Activated CD4-positive, CD25-positive, alpha-beta regulatory T cell (primary cell): ENCODE measurements at regions not wholly inside any gene's neighbourhood (a gene's known extent, or its start where the extent isn't known, plus 50 kb on each side); places are given as distances from the start of the nearest gene placed in this dataset.
"Not testable (repeated sequence)": the region's sequence is repeated elsewhere in the genome, so short reads cannot be mapped to it uniquely, and the experiment has no call there.

Experiments
- DNase-seq, 4 experiments: peaks; one replicate each; lab custom pipeline; 2025; lab: John Stamatoyannopoulos, UW

DNA sequence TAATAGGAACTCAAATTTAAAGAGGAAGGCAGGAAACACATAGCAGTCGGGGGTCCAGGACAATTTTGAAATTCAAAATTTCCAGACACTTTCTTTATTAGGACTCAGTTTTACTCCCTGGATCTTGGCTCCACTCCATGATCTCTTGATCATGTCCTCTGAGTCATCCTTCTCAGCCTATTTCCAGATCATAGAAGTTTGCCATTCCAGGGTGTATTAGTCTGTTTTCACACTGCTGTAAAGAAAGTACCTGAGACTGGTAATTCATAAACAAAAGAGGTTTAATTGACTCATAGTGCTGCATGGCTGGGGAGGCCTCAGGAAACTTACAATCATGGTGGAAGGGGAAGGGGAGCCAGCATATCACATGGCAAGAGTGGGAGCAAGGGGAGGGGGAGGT is 564.7 kb upstream of the ACTRT1 start:
- no peak for DNase-seq

DNA sequence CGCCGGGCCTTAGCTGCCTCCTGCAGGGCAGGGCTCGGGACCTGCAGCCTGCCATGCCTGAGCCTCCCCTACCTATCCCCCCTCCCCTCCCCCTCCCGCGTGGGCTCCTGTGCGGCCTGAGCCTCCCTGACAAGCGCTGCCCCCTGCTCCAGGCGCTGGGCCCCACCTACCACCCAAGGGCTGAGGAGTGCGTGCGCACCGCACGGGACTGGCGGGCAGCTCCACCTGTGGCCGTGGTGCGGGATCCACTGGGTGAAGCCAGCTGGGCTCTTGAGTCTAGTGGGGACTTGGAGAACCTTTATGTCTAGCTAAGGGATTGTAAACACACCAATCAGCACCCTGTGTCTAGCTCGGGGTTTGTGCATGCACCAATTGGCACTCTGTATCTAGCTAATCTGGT is 554.6 kb upstream of the ACTRT1 start:
- DNase-seq, result not testable (repeated sequence)

DNA sequence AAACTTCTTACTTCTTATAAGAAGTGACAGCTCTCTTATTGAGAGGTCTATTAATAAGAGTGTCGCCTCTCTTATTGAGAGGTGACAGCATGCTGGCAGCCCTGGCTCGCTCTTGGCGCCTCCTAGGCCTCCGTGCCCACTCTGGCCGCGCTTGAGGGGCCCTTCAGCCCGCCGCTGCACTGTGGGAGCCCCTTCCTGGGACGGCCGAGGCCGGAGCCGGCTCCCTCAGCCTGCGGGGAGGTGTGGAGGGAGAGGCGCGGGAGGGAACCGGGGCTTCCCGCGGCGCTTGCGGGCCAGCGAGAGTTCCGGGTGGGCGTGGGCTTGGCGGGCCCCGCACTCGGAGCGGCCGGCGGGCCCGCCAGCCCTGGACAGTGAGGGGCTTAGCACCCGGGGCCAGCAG is 554.2 kb upstream of the ACTRT1 start:
- not testable (repeated sequence) for DNase-seq

GRCh38 chrX:128601706-128602105 is 549.5 kb upstream of the ACTRT1 start:
- no peak for DNase-seq

DNA sequence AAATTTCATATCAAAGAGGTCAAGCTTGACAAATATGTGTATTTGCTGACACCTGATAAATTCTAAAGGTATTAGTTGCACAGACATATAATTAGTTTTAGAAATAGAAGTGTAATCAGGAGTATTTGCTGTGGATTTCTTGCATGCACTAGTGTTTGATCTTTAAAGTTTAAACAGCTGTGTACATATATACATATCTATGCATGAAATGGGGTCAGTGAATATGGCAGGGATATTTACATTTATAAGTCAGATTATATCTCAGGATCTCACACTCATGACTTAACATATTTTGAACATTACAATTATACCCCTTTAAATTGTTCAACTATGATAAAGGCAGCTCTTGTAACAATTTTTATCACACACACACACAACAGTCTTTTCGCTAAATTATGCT is 547.4 kb upstream of the ACTRT1 start:
- no peak for DNase-seq

- no peak for DNase-seq
Measured at GRCh38 chrX:128582036-128582435, 529.8 kb upstream of the ACTRT1 start.

- DNase-seq, result no peak
Measured at GRCh38 chrX:128581615-128582014, 529.4 kb upstream of the ACTRT1 start.

DNA sequence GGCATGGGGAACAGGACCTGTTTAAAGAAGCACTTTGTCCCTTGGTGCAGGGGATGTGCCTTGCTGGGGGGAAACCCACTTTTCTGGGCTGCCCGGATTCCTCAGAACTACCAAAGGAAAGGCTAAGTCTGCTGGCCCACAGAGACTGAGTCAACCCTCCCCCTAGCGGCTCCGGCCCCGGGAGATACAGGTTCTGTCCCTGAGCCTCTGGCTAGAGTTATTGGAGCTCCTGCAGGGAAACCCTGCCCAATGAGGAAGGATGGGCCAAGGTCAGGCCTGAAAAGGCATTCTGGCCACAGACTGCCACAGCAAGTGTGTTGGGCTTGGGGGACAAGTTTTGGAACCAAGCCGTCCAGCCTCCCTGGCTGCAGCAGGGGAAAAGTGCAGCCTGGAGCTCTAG is 490.9 kb upstream of the ACTRT1 start:
- no peak for DNase-seq

DNA sequence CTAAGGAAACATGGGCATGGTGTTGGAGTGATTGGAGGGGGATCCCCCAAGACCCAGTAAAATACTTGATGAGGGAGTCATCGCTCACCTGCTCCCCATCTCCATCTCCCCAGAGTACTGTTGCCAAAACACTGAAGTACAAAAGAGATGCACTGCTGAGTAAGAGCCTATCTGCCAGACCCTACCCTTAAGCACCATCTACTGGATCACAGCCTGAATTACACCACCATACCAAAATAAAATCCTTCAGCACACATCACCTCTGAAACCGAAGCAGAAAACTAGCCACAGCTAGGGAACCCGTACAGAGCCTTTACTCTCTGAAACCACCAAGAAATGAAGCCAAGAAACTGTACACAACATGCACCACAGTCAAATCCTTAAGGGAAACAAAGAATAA is 466.3 kb upstream of the ACTRT1 start:
- no peak for DNase-seq

DNA sequence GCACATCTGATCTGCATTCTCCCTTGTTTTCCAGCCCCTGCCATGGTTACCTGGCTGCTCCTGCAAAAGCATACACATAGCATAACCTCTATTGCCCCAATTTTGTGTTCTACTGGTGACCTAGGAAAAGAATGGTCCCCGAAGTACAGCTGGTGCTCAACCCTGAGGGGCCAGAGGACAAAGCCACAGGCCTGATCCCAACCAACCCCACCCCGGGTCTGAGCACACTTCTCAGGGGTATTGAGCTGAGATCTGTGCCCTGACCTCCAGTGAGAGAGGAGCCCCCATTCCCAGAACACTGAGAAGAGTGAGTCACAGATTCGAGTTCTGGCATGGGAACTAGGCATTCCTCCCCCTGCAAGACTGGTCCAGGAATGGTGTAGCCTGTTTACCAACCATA is 465.5 kb upstream of the ACTRT1 start:
- DNase-seq, result no peak

- DNase-seq, result no peak
Measured at GRCh38 chrX:128504496-128504895, 452.3 kb upstream of the ACTRT1 start.

DNA sequence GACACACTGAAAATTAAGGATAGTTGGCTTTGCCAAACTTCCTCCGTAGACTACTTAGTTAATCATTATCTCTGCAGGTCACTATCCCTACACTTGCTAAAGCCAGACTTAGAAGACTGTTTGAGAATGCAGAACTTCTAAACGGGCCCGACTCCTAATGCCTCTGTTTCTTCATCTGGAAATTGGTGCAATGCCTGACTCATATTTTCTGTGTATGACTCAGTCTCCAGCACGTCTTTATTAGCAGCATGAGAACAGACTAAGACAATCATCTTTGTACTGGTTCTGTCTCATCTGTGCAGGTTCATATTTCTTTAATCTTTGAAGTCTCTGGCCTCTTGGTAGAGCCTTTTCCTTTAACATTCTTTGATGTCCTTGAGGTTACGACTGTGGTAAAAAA is 411.9 kb upstream of the ACTRT1 start:
- no peak for DNase-seq

DNA sequence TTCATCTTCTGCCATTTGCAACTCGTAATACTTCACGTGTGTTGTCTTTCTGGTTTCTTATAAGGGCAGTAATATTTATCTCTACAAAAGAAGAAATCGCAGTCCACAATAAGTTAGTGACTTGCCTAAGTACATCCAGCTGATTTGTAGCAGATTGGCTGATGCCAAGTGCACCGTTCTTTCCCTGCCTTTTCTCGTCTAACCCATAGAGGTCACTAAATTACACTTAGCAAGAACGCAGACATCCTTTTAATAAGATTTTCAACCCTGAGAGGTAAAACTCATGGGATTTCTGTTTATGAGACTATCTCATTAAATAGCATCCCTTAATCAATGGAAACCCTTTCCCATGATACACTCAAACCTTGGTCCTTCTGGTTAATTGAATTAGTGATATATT is 408.6 kb upstream of the ACTRT1 start:
- DNase-seq, result no peak

DNA sequence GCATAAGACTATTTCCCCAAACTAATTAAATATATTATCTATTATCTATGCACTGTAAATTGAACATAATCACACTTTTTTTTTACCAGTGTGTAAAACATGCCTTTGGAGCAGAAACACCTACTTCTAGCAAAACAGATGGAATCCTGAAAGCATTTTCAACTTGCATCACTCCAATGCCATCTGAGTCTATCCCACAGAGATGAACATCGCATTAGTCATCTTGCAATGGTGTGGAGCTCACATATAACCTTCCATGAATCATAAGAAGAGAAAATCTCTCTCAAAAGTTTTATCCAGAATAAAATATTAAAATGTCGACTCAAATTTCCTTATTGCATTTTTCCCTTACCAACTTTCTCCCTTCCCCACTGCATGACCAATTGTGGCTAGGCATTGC is 406.7 kb upstream of the ACTRT1 start:
- no peak for DNase-seq

DNA sequence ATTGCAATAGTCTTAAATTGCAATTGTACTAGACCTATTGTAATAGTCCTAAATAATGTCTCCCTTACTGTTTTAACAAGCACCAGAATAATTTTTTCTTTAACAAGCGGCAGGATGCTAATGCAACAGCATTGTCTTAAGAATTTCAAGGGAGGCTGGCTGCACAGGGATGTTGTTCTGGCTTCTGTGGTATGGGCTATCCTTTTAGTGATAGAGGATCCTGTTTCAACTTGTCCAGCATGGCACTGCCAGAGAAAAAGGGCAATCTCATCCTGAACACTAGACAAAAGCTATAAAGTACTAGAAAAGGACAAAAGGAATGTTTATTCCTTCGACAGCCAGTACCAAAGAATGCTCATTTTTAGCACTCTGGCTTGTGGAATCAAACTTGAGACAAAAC is 405.5 kb upstream of the ACTRT1 start:
- no peak for DNase-seq

DNA sequence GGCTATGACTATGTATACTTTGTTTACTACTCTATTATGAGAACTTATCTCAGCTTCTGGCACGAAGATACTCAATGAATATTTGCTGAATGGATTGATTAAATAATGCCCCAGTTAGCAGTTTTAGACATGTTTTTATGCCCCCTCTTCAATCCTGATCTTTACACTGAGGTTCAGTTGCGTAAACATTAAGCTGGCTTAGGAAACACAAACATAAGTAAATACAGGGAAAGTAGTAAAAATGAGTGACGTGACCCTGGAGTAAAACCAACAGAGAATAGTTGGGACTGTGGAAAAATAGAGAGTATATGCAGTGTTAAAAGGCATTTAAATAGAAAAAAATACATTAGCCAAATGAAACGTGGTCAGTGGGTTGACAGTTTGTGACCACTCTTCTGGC is 387.0 kb upstream of the ACTRT1 start:
- no peak for DNase-seq

GRCh38 chrX:128438082-128438481 is 385.9 kb upstream of the ACTRT1 start:
- no peak for DNase-seq

- no peak for DNase-seq
Measured at GRCh38 chrX:128436397-128437103, 384.3 kb upstream of the ACTRT1 start.

GRCh38 chrX:128425546-128425945 is 373.3 kb upstream of the ACTRT1 start:
- no peak for DNase-seq

- DNase-seq, result no peak
Measured at GRCh38 chrX:128408842-128409241, 356.6 kb upstream of the ACTRT1 start.

DNA sequence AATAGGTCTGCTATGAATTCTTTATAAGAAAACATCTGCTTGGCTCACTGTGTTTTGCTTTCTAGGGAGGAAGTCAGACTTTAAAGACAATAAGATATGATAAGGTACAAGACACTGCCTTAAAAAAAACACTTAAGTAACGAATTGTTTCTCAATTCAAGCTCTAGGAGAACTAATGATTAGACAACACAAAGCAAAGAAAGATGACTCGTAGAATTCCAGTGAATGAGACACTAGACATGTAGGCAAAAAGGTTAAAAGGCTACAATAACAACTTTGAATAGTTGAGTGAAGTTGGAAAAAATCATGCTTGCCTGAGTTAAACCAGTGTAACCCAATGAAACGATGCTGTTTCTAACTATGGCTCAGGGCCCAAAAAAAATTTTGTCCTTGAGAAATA is 344.4 kb upstream of the ACTRT1 start:
- no peak for DNase-seq

DNA sequence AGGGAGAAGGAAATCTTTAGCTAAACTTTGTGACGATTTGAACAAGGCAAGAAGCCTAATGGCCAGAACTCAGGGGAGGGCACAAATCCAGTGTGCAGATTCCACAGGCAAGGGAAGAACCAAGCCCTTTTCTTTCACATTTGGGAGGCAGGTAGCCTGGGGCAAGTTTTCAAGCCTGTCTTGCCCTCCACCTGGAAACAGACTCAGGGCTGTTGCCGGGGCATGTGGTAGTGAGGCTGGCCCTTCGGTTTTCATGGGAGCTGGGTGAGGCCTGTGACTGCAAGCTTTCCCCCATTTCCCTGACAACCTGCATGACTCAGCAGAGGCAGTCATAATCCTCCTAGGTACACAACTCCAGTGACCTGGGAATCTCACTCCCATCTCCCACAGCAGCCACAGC is 331.6 kb upstream of the ACTRT1 start:
- DNase-seq, result not testable (repeated sequence)

DNA sequence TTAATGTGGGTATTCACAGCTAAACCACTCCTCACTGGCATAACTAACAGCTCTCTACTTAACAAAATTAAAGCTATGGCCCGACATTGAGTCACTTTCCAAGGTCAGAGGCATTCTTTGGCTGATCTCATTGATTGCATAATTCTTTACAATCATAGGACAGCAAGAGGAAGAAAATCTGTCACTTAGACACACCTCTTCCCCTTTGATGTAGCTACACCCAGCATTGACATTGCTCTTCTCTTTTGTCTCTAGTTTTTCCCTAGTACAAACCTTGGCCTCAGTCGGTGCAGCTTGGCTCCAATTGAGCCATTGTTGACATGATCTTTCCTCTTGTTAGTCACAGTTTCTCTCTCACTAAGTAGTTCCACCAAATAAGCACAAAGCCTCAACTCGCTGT is 313.3 kb upstream of the ACTRT1 start:
- DNase-seq, result no peak

DNA sequence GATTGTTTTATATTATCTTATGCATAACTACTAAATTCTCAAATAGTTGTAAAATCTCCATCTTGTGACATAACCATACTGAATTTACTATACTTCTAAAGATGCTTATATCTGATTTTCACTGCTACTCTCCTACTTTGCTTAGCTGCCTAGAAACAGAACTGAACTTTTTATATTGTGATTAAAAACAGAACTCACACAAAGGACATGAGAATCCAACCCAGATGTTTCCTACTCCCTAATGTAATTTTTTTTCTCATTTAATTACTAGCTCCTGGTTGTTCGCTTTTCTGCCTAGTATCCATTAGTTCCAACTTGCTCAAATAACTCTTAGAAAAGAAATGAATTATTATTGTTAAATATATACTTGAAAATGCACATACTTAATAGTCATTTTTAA is 283.5 kb upstream of the ACTRT1 start:
- no peak for DNase-seq

DNA sequence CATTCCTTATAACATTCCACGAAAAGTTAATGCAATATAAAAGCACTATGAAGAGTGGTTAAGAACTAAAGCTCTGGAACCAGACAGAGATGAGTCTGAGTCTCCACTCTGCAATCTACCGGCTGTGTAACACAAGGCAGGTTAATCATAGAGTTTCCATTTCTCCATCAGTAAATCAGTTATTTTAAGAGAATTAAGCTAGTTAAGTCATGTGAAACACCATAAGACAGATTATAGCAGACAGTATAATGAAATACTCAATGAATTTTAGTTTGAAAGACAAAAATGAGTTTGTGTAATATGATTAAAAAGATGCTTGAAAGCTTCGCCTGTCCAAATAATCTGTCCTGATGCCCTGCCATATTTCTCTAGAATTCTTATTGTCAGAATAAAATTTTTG is 282.6 kb upstream of the ACTRT1 start:
- no peak for DNase-seq
